Activated CD4-positive, alpha-beta T cell treated with anti-CD3 and anti-CD28 coated beads, Interleukin-2, amount 50 U/mL, for 24 hours (primary cell): ENCODE measurements at regions not wholly inside any gene's neighbourhood (a gene's known extent, or its start where the extent isn't known, plus 50 kb on each side); places are given as distances from the start of the nearest gene placed in this dataset.
"Not testable (repeated sequence)": the region's sequence is repeated elsewhere in the genome, so short reads cannot be mapped to it uniquely, and the experiment has no call there.

Experiments
- DNase-seq, 2 donors: peaks; one replicate each; pipeline ENCODE4 v3.0.0-alpha.2; 2020; ENCODE audit warnings: low read depth in 1 of 2, low spot score in 1 of 2

DNA sequence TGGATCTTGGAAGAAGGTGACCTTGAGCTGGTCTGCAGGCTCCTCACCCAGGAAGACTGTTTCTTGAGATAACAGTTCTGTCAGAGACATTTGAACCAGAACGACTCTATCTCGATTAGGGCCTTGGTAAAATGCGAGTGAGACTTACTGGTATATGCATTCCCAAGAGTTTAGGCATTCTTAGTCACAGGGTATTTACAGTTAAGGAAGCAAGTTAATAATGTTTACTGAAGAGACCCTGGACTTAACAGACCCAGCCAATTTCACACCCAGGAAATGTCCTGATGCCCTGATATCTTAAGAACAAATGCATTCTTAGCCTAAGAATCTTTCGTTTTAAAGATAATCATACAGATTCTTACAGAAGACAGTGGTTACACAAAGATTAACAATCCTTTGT lies 1867.2 kb upstream of the C9orf72 start:
- DNase-seq, result no peak

DNA sequence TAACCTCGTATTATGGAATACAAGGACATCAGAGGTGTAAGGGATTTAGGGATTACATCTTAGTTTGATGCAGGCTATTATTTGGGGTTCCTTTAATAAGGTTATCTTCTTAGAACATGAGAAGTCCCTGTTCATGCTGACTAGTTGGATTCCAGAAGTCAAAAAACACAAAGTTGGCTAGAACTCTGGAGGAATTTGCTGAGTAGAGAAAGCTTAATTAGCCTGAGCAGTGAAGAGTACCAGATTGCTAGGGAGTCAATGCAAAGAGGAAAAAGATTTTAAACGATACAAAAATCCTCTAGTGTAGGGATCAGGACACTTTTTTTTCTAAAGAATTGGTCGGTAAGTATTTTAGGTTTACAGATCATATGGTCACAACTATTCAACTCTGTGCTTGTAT lies 1872.5 kb upstream of the C9orf72 start:
- no peak for DNase-seq

DNA sequence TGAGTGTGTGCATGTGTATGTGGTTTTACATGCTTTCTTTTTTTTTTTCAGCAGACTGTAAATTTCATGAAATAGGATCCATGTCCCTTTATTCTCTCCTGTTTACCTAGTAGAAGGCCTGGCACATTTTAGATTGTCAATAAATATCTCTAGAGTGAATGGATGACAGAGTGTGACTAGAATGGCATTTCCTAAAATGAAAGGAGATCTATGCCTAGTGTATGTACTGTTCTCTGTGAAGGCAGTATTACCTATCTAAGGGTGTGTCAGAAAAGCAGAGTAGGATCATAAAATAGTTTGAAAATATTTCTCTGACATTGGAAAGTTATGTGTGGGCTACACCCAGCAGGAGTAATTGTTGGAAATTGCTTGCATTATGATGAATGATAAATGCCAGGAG lies 1876.0 kb upstream of the C9orf72 start:
- no peak for DNase-seq

DNA sequence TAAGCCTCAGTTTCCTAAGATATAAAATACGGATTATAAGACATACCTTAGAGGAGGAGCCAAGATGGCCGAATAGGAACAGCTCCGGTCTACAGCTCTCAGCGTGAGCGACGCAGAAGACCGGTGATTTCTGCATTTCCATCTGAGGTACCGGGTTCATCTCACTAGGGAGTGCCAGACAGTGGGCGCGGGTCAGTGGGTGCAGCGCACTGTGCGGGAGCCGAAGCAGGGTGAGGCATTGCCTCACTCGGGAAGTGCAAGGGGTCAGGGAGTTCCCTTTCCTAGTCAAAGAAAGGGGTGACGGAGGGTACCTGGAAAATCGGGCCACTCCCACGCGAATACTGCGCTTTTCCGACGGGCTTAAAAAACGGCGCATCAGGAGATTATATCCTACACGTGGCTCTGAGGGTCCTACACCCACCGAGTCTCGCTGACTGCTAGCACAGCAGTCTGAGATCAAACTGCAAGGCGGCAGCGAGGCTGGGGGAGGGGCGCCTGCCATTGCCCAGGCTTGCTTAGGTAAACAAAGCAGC lies 1877.1 kb upstream of the C9orf72 start:
- DNase-seq, result not testable (repeated sequence)

DNA sequence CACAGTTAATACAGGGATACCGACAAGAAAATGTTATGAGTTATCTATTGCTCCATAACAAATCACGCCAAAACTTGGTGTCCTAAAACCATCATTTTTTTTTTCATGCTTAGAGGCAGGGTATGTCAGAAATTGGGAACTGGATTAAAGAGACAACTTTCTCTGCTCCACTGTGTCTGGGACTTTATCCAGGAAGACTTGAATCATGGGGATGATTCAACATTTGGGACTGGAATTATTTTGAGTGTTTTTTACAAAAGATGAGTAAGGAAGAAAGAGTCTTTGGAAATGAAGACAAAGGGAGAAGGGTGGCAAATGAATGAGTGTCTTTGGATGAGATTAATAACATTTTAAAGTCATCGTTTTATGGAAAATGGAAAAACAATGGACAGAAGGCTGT lies 1883.7 kb upstream of the C9orf72 start:
- DNase-seq, result no peak

DNA sequence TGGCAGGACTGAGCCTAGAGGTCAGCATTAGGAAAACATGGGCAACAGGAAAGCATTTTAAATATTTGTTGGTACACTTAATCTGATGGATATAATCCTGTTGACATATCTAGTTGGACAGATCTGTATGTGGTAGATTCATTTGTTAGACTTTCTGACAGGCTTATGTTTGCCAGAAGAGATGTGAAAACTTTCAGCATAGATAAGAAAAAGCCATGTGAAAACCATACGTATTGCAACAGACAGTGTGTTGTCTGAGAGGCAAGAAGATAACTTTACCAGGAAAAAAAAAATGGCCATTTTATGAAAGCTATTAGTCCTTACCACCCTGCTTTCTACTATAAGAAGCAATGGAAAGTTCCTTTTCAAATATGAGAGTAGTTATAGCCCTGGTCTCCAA lies 1902.2 kb upstream of the C9orf72 start:
- no peak for DNase-seq

DNA sequence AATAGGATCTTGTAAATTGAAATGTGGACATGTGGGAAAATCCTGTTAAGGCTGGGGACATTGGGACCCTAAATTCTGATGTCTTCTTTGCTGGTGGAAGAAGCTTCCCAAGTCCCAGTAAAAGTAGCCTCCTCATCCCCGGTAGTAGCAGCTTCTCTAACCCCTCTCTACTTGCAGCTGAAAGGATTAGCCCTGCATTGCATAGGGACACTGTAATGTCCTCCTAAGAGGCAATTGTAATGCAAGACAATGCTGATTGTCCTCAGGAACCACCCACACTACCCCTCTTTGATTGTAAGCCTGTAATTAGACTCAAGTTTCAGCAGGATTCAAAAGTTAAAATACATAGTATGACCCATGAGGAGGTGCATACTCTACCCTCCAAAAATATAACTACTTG lies 1938.4 kb upstream of the C9orf72 start:
- no peak for DNase-seq

DNA sequence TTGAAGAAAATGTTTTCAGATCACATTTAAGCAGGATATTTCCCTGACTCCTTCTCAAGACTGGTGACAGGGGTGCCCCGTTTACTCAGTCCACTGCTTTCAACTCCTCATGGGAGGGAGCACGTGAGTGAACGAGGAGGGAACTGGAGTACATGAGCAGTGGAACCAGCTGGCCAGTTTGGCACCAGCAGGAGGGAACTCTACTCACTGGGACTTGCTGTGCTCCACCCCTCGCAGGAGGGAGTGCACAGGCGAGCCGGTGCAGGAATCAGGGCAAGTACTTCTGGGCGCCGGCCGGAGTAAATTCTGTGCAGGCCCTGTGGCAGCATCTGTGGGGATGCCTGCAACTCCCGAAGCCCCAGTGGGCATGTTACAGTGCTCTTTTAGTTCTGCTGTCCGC lies 1941.1 kb upstream of the C9orf72 start:
- no peak for DNase-seq

DNA sequence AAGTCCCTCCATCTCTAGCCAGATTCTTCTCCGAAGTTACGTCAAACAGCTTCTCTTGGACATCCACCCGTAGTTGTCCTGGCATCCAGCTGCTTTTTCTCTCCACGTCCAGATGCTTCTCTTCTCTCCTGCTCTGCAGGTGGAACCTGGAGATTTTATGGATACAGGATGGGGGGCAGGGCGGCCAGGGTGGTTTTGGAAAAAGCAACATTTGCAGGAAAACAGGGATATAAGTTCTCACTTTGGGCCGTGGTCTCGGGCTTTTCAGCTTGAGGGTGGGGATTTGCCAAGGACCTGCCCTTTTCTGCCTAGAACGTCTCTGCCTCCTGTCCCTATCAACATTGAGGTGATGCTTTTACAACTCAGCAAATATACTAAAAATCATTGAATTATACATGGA lies 1941.6 kb upstream of the C9orf72 start:
- DNase-seq, result no peak

DNA sequence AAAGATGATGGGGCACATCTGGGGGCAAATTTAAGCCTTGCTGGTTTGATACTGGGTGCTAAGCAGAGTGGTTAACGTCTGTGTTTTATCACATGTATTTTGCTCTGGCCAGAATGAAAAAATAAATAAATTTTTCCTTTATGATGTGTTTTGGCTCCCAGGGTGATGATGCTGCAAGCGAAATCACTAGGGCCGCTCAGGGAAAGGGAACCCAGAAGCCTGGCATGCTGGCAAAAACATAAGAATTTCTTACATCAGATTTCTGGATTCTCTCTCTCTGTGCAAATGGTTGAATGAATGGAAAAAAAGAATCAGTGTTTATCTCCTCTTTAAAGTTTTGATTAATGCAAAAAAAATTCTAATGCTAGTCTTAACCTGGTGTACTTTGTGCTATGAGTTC lies 1975.2 kb upstream of the C9orf72 start:
- no peak for DNase-seq

DNA sequence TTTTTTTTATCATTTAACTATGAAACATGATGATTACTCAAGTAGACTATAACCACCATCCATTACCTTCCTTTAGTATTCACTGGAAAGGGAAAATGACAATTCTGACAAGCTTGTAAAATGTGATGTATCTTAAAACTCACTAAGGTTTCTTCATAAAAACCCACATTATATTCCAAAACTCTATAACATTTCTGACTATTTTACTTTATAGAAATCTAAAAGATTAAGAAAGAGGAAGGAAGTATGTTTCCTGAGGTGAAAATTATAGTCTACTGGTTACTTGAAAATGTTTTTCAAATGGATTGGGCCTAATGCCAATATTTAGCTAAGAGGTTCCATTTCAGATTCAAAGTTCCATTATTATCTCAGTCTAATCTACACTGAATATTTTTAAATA lies 1982.2 kb upstream of the C9orf72 start:
- DNase-seq, result no peak

DNA sequence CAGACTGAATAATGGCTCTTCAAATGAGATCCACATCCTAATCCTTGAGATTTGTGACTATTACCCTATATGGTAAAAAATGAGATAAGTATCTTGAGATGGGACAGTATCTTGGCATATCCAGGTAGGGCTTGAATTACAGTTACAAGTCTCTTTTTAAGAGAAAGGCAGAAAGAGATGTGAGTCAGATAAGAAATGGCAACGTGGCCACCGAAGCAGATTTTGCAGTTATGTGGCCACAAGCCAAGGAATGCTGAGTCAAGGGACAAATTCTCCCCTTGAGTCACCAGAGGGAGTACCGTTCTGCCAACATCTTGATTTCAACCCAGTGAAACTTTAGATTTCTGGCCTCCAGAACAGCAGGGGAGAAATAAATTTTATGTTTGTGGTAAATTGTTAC lies 1983.0 kb upstream of the C9orf72 start:
- DNase-seq, result no peak

DNA sequence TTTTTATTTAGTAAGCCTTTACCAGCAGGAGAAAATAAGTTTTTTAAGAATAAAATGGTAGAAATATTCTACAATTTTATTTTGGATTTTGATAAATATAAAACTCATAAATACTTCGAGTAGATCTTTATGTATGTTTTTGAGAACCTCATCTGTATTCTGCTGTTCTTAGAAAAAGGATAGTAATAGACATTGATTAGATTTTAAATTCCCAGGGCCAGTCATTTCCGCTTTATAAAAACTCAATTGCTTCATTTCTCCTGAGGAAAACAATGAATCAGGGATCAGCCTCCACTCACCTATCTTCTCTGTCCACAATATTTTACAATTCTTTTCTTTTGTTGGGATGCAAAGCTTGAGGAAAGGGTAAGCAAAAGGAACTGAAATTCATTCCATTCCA lies 1983.5 kb upstream of the C9orf72 start:
- DNase-seq, result no peak

DNA sequence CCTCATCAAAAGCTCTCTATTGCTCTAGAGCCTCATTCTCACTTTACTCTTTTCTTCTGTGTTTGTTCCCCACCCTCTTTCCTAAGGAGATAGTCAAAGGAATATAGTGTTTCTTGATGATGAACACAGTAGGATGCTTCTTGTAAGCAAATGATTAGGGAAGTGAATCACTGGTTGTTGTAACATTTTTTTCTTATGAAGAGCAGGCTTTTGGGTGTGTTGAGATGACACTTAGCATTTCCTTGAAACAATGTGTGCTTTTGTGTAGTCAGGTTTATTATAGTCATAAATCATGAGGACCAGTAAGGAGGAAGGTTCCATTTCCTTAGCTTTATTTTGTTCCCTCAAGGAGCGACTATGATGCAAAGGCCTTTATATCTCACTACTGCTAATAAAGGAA lies 1991.3 kb upstream of the C9orf72 start:
- DNase-seq, result no peak

DNA sequence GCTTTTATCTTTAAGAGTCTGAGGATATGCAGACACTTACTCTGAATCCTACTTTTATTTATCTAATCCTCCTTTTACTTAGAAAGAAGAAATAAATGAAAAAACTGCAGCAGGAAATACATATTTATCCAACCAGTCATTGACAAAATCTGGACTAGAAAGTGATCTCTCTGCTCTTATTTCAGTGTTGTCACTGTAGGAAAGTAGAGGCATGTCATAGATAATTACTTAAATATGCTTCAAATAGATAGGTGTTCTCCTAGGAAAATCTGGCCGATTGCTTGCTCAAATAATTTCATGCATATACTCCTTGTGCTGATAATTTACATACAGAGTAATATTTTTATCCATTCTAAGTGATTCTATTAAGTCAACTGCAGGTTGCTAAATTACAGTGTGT lies 2001.9 kb upstream of the C9orf72 start:
- DNase-seq, result no peak

DNA sequence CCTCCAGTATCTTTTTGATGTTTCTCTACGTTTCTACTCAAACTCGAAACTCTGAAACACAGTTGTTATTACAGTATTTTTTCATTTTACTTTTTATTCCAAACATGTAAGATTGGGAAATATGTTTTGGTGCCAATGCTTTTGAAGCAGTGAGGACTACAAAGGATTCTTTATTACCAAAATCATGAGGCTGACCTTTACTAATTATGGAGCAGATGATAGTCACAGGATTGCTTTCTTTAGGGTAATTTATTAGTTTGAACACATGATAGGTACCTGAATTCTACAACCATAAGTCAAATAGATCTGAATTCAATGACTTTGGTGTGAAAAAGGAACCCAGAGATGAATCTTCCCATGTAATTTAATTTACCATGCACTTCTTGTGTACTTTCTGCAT lies 2015.1 kb upstream of the C9orf72 start:
- no peak for DNase-seq

DNA sequence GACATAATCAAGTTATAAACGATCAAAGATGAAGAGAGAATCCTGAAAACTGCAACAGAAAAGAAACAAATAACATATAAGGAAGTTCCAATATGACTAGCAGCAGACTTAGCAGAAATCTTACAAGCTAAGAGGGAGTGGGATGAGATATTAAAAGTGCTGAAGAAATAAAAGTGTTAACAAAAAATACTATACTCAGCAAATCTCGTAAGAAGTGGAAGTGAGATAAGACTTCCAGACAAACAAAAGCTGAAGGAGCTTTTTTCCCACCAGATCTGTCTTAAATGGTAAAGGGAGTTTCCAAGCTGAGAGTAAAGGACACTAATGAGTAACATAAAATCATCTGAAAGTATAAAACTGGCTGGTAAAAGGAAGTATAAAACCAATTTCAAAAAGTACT lies 2036.0 kb upstream of the C9orf72 start:
- DNase-seq, result no peak

DNA sequence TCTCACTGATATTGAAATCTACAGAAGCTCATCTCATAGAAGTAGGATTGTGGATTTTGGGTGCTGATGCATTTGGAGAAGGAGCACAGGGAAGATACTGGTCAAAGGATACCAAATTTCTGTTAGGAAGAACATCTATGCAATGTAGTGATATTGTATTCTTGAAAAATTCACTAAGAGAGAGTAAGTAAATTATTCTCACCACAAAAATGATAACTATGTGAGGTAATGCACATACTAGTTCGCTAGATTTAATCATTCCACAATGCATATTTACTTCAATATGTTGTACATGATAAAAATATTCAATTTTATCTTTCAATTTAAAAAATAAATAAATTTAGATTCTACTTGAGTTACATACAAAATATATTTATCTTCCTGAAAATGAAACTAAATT lies 2040.5 kb upstream of the C9orf72 start:
- DNase-seq, result no peak

DNA sequence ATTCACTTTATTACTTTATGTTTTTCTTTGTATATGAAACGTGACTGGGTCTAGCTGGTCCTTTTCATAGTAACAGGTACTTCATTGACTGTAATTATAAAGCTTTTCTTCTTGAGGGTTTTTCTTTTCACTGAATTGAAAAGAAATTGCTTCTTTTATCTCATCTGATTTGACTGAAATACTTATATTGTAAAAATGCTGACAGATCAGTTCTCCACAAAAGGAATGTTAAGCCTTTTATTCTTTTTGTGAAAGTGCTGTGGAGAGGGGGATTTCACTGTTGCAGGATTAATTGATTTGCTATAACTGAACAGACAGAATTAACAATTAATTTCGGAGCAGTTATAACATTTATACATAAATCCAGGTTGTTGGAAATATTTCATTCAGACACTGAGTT lies 2043.6 kb upstream of the C9orf72 start:
- no peak for DNase-seq

DNA sequence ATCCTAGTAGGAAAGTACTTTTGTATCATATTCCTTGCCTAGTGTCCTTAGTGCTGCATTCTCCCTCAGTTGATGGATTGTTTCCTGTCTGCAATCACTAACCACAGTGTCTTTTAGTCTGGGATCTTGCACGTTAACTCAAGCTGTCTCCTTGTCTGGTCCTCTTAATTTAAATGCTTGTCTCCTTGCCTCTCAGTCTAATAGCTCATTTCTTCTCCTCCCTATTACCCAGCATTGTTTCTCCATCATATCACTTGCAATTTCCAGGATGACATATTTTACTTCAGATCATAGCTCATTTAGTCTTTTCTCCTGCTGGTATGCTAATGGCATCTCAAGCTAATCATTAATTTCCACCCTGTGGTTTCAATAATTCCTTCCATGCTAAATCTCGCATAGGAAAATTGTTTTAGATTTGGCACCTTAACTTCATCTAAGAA lies 2052.0 kb upstream of the C9orf72 start:
- DNase-seq, result no peak

DNA sequence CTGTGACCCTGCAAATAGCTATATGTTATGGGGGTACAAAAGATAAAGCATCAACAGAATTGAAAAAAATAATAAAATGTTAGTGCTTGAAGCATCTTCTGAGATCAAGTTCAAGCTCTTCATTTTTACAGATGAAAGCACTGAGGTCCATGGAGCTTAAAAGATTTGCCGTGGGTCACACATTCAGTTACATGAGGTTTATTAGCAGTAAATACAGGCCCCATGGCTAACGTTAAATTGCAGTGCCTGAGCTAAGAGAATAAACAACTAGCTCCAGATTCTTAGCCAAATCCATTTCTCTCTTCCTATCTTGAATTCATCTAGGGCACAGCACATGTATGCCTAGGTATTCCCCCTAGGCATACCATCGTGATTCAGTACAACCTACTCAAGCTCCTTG lies 2052.7 kb upstream of the C9orf72 start:
- DNase-seq, result no peak

DNA sequence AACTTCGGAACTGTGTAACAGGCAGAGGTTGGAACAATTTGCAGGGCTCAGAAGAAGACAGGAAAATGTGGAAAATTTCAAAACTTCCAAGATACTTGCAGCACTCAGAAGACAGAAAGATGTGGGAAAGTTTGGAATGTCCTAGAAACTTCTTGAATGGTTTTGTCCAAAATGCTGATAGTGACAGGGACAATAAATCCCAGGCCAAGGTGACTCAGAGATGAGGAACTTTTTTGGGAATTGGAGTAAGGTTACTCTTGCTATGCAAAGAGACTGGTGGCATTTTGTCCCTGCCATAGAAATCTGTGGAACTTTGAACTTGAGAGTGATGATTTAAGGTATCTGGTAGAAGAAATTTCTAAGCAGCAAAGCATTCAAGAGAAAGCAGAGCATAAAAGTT lies 2055.6 kb upstream of the C9orf72 start:
- not testable (repeated sequence) for DNase-seq

DNA sequence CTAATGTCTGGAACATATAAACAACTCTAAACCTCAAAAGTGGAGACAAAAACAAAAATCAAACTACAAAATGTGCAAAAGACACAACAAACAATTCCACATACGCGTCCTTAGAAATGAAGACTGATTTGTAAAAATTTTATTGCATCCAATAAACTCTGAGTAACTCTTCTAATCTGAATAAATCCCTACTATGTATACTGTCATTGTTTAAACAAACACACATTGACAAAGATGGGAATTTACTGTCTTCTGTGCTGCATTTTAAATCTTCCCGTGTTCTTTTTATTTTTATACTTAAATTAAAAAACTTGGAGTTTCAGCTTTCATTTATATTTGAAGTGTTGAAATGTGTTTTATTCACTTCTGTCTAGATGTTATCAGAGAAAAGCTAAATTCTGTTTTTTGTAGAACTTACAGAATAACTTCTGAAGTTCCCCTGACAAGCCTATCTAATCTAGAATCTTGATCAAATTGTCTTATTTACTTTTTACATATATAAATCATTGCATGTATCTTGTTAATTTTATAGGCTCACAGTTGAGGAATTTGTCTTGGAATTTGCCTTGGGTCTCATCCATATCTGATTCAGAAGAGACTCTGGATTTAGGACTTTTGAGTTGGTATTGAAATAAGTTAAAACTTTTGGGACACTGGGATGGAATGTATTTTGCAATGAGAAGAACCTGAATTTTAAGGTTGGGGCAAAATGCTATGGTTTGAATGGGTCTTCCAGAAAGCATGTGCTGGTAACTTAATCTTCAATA lies 2064.4 kb upstream of the C9orf72 start:
- DNase-seq, result no peak
